ENCODE measurements at regions not wholly inside any gene's neighbourhood (a gene's known extent, or its start where the extent isn't known, plus 50 kb on each side); places are given as distances from the start of the nearest gene placed in this dataset.

GRCh38 chr20:23151008-23151703, 65.0 kb upstream of the CD93 start:
- H3K4me3 ChIP-seq, result no peak overlapping the region
- no peaks in the 10 kb centered on the region for H3K9me3 ChIP-seq
- ATAC-seq (no peak), DNase-seq (no peak)
- TF ChIP-seq POLR2A (IDR thresholded peaks at IDR 0.05), result no peak
- no peak for TF ChIP-seq CTCF (IDR thresholded peaks at IDR 0.05)
- H3K27me3 ChIP-seq, result no peaks in the 10 kb centered on the region
- no peaks in the 10 kb centered on the region for H3K36me3 ChIP-seq (replicated peaks in 1 of 2; ENCODE audit: insufficient read depth in 1 of 2, low read depth in 2 of 2)
- no peaks in the 10 kb centered on the region for H3K4me1 ChIP-seq
- WGBS, 2 donors, result 63 to 70% methylated on average over 8 of the region's 8 CpGs
- intact Hi-C loops (cut with DNase I), result no loop called here
- no peak overlapping the region for H3K27ac ChIP-seq

- H3K27ac ChIP-seq, result no peak overlapping the region
- ATAC-seq, result no peak
- no peak for DNase-seq
- no peaks in the 10 kb centered on the region for H3K27me3 ChIP-seq
- intact Hi-C loops (cut with DNase I), result no loop called here
- no peak overlapping the region for H3K4me3 ChIP-seq
- WGBS, 2 donors, result 61 to 62% methylated on average over 7 to 8 of the region's 8 CpGs
- H3K36me3 ChIP-seq (replicated peaks in 1 of 2; ENCODE audit: insufficient read depth in 1 of 2, low read depth in 2 of 2), result no peaks in the 10 kb centered on the region
- no peaks in the 10 kb centered on the region for H3K4me1 ChIP-seq
- H3K9me3 ChIP-seq, result no peaks in the 10 kb centered on the region
- TF ChIP-seq CTCF (IDR thresholded peaks at IDR 0.05), result no peak
- TF ChIP-seq POLR2A (IDR thresholded peaks at IDR 0.05), result no peak
Measured at GRCh38 chr20:23150304-23151007, 64.3 kb upstream of the CD93 start.

GRCh38 chr20:23149623-23150279, 63.6 kb upstream of the CD93 start:
- ATAC-seq (no peak), DNase-seq (no peak)
- no peaks in the 10 kb centered on the region for H3K36me3 ChIP-seq (replicated peaks in 1 of 2; ENCODE audit: insufficient read depth in 1 of 2, low read depth in 2 of 2)
- H3K27me3 ChIP-seq, result no peaks in the 10 kb centered on the region
- H3K27ac ChIP-seq, result no peak overlapping the region
- no peaks in the 10 kb centered on the region for H3K9me3 ChIP-seq
- WGBS, 2 donors, result 68 to 72% methylated on average over 7 of the region's 7 CpGs
- H3K4me1 ChIP-seq, result no peaks in the 10 kb centered on the region
- intact Hi-C loops (cut with DNase I), result no loop called here
- no peak overlapping the region for H3K4me3 ChIP-seq
- TF ChIP-seq POLR2A (IDR thresholded peaks at IDR 0.05) (no peak), CTCF (IDR thresholded peaks at IDR 0.05) (no peak)

GRCh38 chr20:23148731-23149570, 62.8 kb upstream of the CD93 start:
- Histone ChIP-seq H3K36me3 (replicated peaks in 1 of 2; ENCODE audit: insufficient read depth in 1 of 2, low read depth in 2 of 2) (no peaks in the 10 kb centered on the region), H3K9me3 (no peaks in the 10 kb centered on the region), H3K27ac (no peak overlapping the region), H3K27me3 (no peaks in the 10 kb centered on the region), H3K4me1 (no peaks in the 10 kb centered on the region), H3K4me3 (no peak overlapping the region)
- 73% methylated on average over 9 to 10 of the region's 10 CpGs for WGBS, 2 donors
- intact Hi-C loops (cut with DNase I), result no loop called here
- DNase-seq (no peak), ATAC-seq (no peak)
- no peak for TF ChIP-seq CTCF (IDR thresholded peaks at IDR 0.05)
- no peak for TF ChIP-seq POLR2A (IDR thresholded peaks at IDR 0.05)
